GM21515 (cell line): ENCODE measurements at regions not wholly inside any gene's neighbourhood (a gene's known extent, or its start where the extent isn't known, plus 50 kb on each side); places are given as distances from the start of the nearest gene placed in this dataset.

Experiments
- ATAC-seq: cut with Tn5 transposase; IDR thresholded peaks from one replicate; pipeline ENCODE4 v1.9.1; 2021; ENCODE audit not compliant: unreplicated experiment

DNA sequence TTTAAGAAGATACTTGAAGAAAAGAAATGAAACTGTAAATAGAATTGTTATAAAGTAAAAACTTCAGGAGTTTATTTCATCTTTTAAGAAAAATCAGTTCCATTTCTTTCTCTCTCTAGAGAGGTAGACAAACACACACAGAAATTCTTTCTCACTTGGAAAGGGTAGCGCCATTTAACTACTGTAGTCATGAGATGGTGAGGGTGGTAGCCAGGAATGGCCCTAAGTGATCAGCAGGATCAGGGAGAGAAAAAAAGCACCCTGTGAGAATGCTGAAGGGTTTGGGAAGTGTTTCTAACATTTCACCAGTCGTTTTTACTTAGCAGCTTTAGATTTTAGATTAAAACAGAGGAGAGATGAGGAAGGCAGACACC is 205.7 kb upstream of the RUNX1 start:
- no peak for ATAC-seq

DNA sequence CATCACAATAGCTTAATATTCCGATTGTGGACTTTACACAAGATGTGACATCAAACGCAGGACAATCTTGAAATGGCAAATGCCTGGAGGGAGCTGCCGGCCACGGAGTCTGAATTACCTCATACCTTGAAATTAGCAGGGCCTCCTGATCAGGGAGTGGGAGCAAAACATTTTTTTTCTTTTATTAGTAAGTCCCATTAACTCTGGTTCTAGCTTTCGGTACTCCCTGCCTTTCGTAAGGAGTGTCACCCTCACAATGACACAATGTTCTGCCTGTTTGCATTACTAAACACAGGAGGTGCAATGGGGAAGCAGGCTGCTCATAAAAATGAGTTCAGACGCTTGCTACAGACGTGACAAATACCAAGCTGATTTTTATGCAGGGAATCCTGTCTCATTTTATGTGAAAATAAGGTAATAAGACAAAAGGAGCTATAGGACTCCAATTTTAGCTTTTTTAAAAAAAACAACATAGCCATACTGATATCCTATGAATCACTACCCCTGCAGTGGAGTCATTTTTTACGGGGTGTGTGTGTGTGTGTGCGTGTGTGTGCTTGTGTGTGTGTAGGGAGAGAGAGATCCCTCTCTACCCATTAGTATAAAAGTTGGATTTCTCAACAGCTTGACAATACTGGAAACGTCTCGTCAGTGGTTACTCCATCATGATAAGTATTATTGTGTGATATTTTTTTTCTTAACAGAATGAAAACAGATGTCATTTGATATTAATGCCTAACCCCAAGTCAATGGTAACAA is 205.1 kb upstream of the RUNX1 start:
- ATAC-seq: no peak

DNA sequence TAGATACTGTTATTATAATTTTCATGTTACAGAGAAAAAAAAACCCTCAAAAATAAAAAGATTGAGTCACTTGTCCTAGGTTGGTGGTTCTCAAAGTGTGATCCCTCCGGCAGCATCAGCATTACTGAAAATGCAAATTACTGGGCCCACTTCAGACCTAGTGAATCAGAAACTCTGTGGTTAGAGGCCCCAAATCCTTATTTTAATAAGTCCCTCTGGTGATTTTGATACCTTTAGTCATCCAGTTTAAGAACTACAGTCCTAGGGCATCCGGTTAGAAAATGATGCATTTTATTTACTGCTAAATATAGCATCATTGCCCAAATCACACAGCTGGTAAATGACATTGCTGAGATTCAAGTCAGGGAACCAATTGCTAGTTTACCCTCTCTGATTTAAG is 203.7 kb upstream of the RUNX1 start:
- ATAC-seq: no peak

DNA sequence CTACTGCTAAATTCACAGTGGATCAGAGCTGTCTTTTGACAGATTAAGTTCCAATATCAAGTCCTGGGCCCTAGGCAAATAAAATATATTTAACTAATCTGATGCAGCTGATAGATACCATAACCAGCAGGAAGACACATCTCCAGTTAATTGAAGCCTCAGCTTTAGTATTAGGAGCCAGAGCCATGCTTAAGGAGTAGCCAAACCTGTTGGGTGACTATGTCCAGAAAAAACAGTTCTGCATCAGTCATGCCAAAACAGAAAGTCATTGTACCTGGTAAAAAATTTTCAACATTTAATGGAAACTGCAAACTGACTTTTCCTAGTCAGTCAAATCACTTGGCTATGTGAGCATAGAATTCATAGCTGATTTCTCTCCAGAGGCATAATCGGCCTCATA is 200.5 kb upstream of the RUNX1 start:
- ATAC-seq: no peak

DNA sequence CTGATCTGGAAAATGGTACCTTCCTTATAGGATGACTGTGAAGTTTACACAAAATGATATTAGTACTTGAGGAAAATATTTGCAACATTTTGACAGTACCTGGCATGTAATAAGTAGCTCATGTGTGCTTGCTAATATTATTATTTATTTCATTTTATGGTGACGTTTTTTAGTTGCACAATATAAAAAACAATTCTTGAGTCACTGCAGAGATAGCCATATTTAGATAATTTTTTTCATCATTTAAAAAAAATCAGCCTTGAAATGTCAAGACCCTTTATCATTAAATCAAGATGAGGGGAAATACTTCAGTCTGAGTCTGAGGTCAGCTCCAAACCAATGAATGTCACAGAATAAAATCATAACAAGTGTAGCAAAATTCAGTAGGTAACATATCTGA is 196.8 kb upstream of the RUNX1 start:
- ATAC-seq: no peak

DNA sequence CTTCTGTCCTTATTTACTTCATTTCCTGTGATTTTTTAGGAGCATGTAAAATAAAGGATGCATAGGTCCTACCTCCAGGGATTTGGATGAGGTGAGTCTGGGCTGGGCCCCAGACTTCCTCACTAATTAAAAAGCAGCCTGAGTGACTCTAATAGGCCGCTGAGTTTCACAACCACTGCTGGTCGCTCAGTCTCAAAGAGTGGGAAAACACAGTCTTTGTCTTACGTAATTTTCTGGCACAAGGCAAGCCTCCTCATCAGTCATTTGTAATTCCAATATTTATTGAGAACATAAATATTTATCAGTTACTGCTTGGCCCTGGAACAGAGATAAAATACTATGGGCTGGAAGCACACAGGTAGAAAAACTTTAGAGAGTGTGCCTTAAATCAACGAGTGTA is 195.4 kb upstream of the RUNX1 start:
- ATAC-seq: no peak

DNA sequence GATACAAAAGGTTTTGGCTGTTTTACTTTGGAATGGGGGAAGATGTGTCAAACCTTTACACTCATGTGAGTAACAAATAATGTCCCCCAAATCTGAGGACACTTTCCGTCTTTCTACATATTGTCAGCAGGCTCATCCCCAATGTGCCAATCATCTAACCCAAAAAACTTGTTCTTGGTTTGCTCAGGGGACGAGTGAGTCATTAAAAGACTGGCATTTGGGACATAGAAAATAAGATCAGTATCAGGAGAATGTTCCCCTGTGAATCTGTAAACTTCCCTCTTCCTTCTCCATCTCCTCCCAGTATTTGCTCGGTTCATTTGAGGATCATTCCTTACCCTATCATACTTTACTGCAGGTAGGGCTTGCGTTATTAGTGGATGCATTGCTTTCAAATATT is 194.1 kb upstream of the RUNX1 start:
- ATAC-seq: no peak

DNA sequence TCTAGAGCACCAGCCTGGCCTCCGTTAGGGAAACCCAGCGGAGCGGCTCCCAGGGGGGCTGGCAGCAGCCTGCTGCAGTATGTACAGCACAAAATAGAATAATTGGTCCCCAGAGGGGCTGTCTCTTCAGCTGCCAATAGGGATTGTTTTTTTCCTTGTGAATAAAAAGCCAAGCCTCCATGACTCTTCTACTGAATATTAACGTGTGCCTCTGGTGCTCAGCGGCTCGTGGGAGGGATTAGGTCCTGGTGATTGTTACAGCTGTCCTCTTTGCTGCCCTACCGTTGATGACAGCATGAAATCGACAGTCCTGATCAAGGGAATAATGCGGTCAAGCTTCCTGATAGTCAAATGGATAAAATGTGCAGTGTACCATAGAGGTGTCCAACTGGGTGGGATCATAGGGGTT is 190.7 kb upstream of the RUNX1 start:
- ATAC-seq: no peak

DNA sequence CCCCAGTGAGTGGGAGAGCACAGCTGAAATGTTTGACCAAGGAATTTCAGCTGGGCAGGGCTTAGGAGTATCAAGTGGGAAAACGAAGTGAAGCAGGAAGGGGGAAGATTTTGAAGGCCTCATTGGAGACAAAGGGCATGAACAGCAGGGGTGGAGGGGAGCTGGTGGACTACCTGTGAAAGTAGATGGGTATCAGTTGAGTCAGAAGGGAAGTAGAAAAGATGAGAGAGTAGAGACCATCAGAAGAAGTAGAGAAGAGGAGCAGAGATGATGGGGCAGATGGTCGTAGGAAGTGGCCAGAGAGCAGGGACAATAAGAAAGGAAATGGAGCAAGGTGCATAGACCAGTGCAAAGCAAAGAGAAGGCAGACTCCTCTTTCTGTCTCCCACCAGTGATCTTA is 189.0 kb upstream of the RUNX1 start:
- ATAC-seq: no peak

DNA sequence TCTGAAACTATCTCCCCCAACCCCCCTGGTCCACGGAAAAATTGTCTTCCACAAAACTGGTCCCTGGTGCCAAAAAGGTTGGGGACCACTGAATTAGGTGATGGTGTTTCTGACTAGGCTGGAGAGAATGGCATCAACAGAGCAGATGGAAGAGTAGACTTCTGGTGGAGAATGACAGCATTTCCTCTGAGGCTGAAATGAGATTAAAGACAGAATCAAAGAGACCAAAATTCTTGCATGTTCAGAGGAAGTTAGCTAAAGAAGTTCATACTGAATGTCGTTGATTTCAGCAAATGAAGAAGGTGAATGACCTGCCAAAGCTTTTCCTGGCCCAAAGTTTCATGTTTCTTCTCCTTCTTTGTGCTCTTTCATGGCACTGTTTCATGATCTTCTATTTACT is 188.2 kb upstream of the RUNX1 start:
- ATAC-seq: no peak

DNA sequence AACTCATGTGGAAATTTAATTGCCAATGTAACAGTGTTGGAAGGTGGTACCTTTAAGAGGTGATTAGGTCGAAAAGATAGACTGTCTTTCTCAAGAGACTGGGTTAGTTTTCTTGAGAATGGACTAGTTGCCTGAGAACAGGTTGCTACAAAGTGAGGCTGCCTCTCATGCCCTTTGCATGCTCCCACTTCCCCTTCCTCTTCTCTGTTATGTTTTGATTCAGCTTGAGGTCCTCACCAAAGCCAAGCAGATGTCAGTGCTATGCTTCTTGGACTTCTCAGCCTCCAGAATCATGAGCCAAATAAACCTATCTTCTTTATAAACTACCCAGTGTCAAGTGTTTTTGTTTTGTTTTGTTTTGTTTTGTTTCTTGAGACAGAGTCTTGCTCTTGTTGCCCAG is 187.0 kb upstream of the RUNX1 start:
- ATAC-seq: no peak

DNA sequence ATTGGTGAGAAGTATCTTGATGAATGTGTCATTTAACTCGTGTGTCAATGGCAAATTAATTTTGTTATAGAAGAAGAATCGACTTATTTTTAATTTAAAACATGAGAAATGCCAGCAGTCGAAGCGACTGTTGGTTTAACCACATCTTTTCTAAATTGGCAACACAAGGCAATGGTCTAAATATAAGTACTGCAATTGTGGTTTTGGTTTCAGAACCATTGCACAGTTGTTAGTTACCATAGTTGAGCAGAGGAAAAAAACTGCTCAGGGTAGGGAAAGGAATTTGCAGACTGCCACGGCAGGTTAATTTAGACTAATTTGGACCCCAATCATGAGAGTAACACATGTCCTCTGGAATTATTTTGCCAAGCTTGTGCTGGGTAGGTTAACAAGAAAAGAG is 185.6 kb upstream of the RUNX1 start:
- ATAC-seq: no peak

DNA sequence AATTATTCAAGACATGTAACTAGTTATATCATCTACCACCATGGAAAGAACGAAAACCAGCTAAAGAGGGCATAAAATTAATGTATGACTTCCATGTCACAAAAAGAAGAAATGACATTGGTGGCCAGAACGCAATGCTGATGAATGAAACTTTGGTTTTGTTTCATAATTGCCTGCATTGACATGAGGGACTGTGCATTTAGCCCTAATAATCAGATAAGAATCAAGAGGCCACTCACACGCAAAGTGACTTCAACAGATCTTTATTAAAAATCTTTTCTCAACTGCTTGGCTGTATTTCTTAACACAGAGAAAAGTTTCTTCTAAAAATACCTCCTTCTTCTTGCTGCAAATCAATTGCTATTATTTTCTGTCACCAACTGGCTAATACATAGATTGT is 184.7 kb upstream of the RUNX1 start:
- ATAC-seq: no peak

DNA sequence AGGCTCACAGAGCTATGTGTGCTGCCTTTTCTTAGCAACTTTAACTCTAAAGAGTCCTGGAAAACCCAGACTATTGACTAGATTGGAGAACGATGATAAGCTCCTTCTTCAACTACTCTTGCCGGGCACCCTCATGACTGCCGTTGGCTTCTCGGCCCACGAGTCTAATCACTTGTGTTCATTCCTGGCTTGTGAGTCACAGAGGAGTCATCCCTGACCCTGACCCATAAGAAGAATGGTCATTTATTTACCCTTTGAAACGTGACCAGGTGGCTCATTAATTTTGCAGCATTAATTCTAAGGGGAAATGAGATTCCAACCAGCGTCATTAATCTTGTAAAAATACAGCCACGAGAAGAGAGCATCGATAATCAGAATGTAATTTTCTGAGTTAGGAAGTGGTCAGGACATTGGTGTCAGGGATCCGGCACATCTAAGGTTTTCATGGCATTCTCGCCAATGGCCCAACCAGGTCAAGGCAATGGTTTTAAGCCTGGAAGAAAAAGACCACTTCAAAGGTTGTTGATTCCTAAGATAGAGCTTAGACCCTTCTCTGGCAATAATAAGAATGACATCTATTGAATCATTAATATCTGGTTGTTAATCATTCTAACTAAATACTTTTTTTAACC is 183.6 kb upstream of the RUNX1 start:
- ATAC-seq: no peak

DNA sequence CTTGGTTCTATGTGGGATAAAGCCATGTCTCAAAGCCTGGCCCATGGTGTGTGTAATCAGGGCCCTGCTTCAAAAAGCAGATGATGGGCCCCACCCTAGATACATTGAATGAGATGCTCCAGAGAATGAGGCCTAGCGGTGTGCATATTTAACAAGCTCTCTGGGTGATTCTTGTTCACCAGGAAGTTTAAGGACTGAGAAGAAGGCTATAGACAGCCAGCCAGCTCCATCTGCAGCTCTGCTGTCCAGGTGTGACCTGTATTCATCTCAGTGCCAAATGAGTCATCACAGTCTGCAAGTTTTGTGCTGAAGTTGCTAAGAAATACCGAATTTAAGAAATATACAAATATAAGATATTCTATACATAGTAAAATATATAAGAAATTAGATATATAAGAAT is 182.0 kb upstream of the RUNX1 start:
- no peak for ATAC-seq

DNA sequence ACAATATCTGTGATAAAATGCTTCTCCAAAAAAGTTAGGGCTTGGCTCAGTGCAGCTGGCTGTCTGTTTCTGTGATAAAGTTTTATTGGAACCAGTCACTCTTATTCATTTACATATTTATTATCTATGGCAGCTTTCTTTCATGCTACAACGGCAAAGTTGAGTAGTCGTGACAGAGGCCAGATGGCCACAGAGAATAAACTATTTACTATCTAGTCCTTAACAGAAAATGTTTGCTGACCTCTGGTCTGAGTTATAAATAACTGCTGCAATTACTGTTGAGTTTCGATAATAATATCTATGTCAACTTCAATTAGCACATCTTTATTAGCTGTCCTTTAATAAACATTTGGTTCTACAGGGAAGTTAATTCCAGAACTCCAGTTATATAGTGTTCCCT is 180.2 kb upstream of the RUNX1 start:
- ATAC-seq: no peak

DNA sequence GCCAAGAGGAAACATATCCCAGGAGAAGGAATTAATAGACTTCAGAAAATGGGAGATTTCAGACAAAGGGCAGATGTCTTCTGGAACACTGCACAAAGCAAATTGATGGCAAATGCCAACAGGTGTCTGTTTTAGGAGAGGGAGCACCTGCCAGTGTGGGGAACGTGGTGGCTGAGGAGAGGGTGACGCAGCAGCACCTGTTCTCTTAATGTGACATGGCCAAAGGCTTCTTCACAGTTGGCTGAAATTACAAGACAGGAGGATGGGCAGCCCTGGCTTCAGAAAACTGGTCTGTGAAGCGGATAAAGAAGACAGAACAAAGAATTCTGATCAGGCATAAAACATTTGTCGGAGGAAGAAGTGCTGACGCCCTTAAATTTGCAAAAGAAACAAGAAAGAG is 178.7 kb upstream of the RUNX1 start:
- ATAC-seq: peak; percentile 23

DNA sequence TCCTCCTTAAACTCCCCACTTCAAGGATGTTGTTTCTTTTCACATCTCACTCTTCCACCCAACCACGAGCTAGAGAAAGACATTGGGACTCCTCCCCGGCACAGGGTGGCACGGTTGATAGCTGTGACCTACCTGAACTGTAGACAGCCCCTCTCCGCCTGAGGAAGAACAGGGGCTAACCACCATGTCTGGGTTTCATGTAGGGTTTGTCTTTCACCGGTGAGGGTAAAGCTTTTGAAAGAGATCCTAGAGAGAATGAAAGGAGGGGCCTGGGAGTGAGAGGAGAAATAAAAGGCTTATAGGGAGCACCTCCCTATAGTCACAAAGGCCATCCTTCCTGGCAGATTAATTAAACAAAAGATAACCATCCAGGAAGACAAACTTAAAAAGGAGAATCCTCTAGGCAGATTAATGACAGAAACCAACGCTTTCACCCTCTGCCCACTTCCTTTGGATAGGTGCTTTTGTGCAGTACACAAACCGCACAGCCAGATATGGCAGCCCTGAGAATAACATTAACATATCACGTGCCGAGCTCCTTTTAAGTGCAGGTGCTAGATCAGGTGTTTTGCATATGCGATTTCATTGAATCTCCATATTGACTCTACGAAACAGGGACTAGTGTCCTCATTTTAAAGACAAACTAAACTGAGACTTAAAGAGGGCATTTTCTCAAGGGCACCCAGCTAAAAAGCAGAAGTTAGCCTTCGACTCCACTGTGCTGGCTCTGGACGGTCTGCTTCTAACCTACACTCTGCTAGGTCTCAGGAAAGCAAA is 178.1 kb upstream of the RUNX1 start:
- peak; percentile 77 for ATAC-seq

DNA sequence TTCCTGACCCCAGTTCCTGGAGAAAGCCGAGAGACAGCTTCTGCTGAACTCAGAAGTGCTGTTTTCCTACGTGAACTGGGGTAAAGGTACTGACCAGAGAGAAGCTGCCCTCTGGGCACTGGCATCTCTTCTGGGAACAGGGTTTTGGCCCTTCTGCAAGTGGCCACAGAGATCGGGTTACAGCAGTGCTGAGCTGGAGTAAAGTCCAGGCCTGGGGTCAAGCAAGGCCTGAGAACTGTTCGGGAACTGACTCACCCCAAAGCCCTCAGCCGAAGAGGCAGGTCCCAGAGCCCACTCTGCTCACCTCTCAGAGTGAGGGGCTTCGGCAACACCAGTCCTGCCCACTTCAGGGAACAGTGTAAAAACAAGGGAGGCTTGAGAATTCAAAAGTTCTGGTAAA is 177.2 kb upstream of the RUNX1 start:
- no peak for ATAC-seq

DNA sequence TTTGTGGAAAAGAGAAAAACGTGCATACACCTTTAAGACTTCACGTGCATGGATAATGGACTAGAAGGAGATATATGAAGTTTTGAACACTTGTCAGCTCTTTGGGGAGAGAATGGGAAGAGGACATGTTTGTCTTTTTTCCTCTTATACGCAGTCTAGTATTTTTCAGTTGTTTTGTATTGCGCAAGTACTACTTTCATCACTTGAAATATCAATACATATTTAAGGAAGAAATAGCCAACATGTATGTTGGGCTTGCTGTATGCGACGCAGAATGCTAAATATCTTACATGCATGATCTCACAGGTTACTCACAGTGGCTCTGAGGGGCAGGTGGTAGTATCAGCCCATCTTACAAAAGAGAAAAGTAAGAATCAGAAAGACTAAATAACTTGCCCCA is 176.5 kb upstream of the RUNX1 start:
- ATAC-seq: no peak

DNA sequence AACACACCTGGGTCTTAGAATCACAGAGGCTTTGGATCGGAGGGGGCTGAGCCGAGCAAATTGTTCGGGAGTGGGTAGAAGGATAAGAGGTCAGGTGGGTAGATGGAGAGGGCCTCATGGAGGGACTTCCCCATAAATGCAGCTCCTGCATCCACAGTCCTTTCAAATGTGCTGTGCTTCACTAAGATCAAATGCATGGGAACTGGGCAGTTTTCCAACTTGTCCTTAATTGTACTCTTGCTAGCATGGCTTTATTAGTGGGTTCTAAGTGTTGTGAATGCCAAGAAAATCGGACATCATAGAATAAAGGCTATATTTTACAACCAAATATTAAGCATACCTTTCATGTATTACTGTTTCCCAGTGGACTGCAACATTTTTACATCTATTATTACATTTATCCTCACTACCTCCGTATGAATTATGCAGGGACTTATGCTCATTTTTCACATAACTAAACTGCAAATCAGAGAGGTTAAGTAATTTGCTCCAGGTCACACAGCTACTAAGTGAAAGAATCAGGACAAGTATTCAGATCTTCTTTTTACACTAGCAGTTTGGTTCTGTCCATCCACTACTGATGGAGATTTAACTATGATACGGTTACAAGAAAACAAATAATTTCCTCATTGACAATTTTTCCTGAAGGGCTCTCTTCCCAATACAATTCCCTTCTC is 174.5 kb upstream of the RUNX1 start:
- no peak for ATAC-seq

DNA sequence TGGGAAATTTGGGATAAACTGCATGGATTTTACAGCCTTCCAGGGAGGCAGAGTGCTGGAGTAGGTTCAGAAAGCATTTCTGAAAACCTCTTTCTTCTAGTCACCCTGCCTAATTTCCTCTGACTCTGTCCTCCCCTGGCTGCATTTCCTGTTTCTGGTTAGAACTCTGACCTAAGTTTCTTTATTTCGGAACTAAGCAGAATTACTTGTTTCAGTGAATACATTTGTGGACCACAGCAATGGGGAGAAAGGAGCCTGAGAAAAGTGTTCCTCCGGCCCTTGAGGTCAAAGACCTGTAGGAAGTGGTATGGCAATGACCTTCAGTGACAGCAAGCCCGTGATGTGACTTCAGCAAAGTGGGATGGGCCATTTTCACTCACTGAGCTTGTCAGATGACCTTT is 173.4 kb upstream of the RUNX1 start:
- no peak for ATAC-seq
